GM12878 (cell line): ENCODE measurements at regions not wholly inside any gene's neighbourhood (a gene's known extent, or its start where the extent isn't known, plus 50 kb on each side); places are given as distances from the start of the nearest gene placed in this dataset.

ENCODE experiments used
- ATAC-seq: fragments of 200-7000 bp; cut with Tn5 transposase; 3 replicates; pipeline ENCODE4 v1.9.1; 2020; ENCODE audit warnings: mild to moderate bottlenecking, moderate library complexity
- BruUV-seq: library from RNA; stranded (reverse); fragments of 400-500 nt; replicated peaks from 2 replicates; lab custom pipeline; 2021; lab: Mats Ljungman, UMichigan
- CTCF ChIA-PET: fragments of 300-600 bp; sonication (Branson Sonifier 250); formaldehyde crosslinking; extraction: SDS; loops from one replicate; lab custom pipeline; 2021; ENCODE audit warnings: inconsistent platforms; lab: Yijun Ruan, JAX
- POLR2A ChIA-PET: fragments of 350-600 bp; formaldehyde crosslinking; extraction: SDS; loops from one replicate; lab custom pipeline; 2021; ENCODE audit warnings: inconsistent platforms; lab: Charles Lee
- RAD21 ChIA-PET: fragments of 300-600 bp; sonication (Branson Sonifier 250); formaldehyde crosslinking; loops from one replicate; lab custom pipeline; 2023; ENCODE audit warnings: antibody characterized with exemption; ENCODE audit not compliant: unreplicated experiment; lab: Charles Lee
- SMC1A ChIA-PET: fragments of 300-600 bp; sonication (Branson Sonifier 250); formaldehyde crosslinking; loops from one replicate; lab custom pipeline; 2023; ENCODE audit not compliant: unreplicated experiment, uncharacterized antibody; lab: Charles Lee
- DNase-seq: peaks from one replicate; pipeline ENCODE4 v3.0.0-alpha.2; 2011; ENCODE audit warnings: low read depth, low spot score
- FAIRE-seq: peaks from 3 replicates; lab custom pipeline; 2011; peaks lifted over from hg19 to GRCh38; lab: Jason Lieb, UNC
- H2AFZ ChIP-seq: 2 replicates; pipeline ENCODE4 v1.6.0; 2011; ENCODE audit warnings: low read depth, low read length, control low read depth; ENCODE audit not compliant: control insufficient read depth
- H3K27ac ChIP-seq: 2 replicates; pipeline ENCODE4 v1.5.1; 2011; ENCODE audit warnings: control low read depth; ENCODE audit not compliant: control insufficient read depth, insufficient read depth
- H3K27me3 ChIP-seq, 2 experiments: replicated peaks in 1 of 2; 2 replicates each; pipeline versions ENCODE4 v1.6.0 to v1.6.1; 2011; ENCODE audit warnings: low read length in 1 of 2; ENCODE audit not compliant: control insufficient read depth in 2 of 2, insufficient read depth in 2 of 2
- H3K36me3 ChIP-seq, 2 experiments: 2 replicates each; pipeline ENCODE4 v1.5.1; 2011; ENCODE audit warnings: low read length in 1 of 2; ENCODE audit not compliant: control insufficient read depth in 2 of 2, insufficient read depth in 2 of 2
- H3K4me1 ChIP-seq: 2 replicates; pipeline ENCODE4 v1.6.1; 2011; ENCODE audit warnings: mild to moderate bottlenecking, low read length, moderate library complexity, mixed read lengths; ENCODE audit not compliant: control insufficient read depth, insufficient read depth
- H3K4me2 ChIP-seq: 2 replicates; pipeline ENCODE4 v1.6.0; 2011; ENCODE audit warnings: control low read depth; ENCODE audit not compliant: control insufficient read depth, insufficient read depth
- H3K4me3 ChIP-seq: fragments of 200-600 bp; sonication (generic); 2 replicates; pipeline ENCODE4 v1.5.1; 2016
- H3K79me2 ChIP-seq: 2 replicates; pipeline ENCODE4 v1.6.0; 2011; ENCODE audit warnings: low read length; ENCODE audit not compliant: control insufficient read depth, insufficient read depth
- H3K9ac ChIP-seq: 2 replicates; pipeline ENCODE4 v1.8.0; 2011; ENCODE audit warnings: low read length, control low read depth, mixed read lengths; ENCODE audit not compliant: control insufficient read depth, insufficient read depth
- H3K9me3 ChIP-seq: replicated peaks from 3 replicates; pipeline ENCODE4 v1.5.1; 2011; ENCODE audit warnings: mild to moderate bottlenecking, low read length; ENCODE audit not compliant: control insufficient read depth, insufficient read depth
- H4K20me1 ChIP-seq: 2 replicates; pipeline ENCODE4 v1.6.0; 2011; ENCODE audit not compliant: control insufficient read depth, insufficient read depth
- ETV6 ChIP-seq, 2 experiments: fragments of 450-650 bp in 1 of 2; IDR thresholded peaks in 1 of 2; conservative IDR thresholded peaks in 1 of 2; 2 replicates each; pipeline ENCODE4 v1.6.1; 2014; ENCODE audit warnings: antibody characterized with exemption in 1 of 2, borderline replicate concordance in 1 of 2, low read depth in 1 of 2, mild to moderate bottlenecking in 1 of 2, moderate library complexity in 1 of 2
- GABPA ChIP-seq: IDR thresholded peaks from 2 replicates; pipeline ENCODE4 v1.6.1; 2014; ENCODE audit warnings: antibody characterized with exemption, low read depth, mild to moderate bottlenecking, inconsistent platforms
- NR2C1 ChIP-seq: fragments of 450-650 bp; IDR thresholded peaks from 2 replicates; pipeline ENCODE4 v1.6.1; 2017; ENCODE audit warnings: antibody characterized with exemption, mild to moderate bottlenecking, moderate library complexity
- SMARCA5 ChIP-seq: fragments of 450-650 bp; IDR thresholded peaks from 2 replicates; pipeline ENCODE4 v1.6.1; 2017; ENCODE audit warnings: mild to moderate bottlenecking
- SPI1 ChIP-seq: IDR thresholded peaks from 2 replicates; pipeline ENCODE4 v1.6.1; 2011; ENCODE audit warnings: low read depth, mild to moderate bottlenecking, low read length, moderate library complexity, borderline replicate concordance; ENCODE audit not compliant: insufficient read depth
- WRNIP1 ChIP-seq: IDR thresholded peaks from 2 replicates; pipeline ENCODE4 v1.6.1; 2011; ENCODE audit warnings: low read depth, low read length, improper control_type of control experiment, borderline replicate concordance
- WGBS: methylation state at CpG from one replicate; pipeline ENCODE4 v1.1.6; 2016; ENCODE audit warnings: low lambda C conversion rate; ENCODE audit not compliant: insufficient replicate concordance, insufficient coverage; ENCODE audit errors: missing lambda C conversion rate; 5-methylcytosine and 5-hydroxymethylcytosine counted together
- in situ Hi-C: fragments of 300-500 bp; cut with MboI; formaldehyde crosslinking; loops from 9 replicates; pipeline ENCODE4 v1.14.3; 2018; ENCODE audit warnings: mixed read lengths
- intact Hi-C: fragments of 100-400 bp; cut with micrococcal nuclease; formaldehyde crosslinking; loops from one replicate; pipeline ENCODE4 v1.14.2; 2022; ENCODE audit not compliant: unreplicated experiment

DNA sequence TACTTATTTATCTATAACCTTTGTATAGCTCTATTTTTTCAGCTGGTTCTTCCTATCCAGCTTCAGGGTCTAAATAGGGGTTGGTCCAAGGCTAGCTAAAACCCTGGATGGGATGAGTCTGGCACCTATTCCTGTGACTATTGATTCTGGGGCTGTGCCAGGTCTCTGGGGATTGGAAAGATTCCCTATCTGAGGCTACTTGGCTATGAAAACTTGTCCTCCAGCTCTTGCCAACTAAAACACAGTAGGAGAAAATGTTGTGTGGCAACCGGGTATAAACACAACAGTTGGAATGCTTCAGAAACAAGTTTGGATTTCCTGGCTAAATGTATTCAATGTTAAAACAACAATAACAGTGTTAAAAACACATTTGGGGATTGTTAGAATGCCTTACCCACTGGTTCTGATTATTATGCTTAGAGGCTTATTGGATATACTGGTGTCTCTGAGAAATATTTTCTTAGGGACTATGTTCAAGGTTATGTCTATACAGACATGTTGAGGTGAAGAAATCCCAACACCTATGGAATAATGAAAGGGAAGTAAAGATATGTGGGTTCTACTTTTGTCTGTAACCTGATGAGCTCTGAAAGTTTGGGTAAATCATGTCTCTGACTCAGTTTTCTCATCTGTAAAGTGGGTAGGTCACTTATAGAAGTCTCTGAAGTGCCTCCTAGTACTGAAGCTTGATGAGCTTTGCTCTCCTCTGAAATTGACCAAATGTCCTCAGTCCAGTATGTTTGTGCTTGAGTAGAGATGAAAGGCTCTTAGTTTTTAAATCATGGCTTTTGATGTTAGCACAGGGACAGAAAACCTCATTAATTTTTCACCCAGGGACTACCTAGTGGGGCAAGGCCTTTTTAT, 460.7 kb downstream of the MTX2 start:
- Histone ChIP-seq H4K20me1 (no peaks in the 10 kb centered on the region), H2AFZ (no peak overlapping the region), H3K4me3 (no peak overlapping the region), H3K9me3 (no peaks in the 10 kb centered on the region), H3K4me2 (no peak overlapping the region), H3K9ac (no peak overlapping the region), H3K4me1 (peaks cover 2% of the 10 kb centered on the region; the same call in 1 of the 2 replicates), H3K36me3 (no peaks in the 10 kb centered on the region), H3K27ac (no peak overlapping the region), H3K27me3 (no peaks in the 10 kb centered on the region), H3K79me2 (no peaks in the 10 kb centered on the region)
- in situ Hi-C loops (no loop called here), intact Hi-C loops (no loop called here)
- ChIA-PET RAD21 (interaction anchor here (0.9 kb wide), 1 partner anchor 84 kb away, joined by 3 read pairs; no protein-coding TSS in a partner anchor), CTCF (no interaction called here), POLR2A (no interaction called here), SMC1A (no interaction called here)
- TF ChIP-seq NR2C1 (no peak), ETV6 (conservative IDR thresholded peaks at IDR 0.05 in 1 of 2, IDR thresholded peaks at IDR 0.05 in 1 of 2; ENCODE audit: borderline replicate concordance in 1 of 2, low read depth in 1 of 2) (no peak), GABPA (no peak)
- ATAC-seq (no peak), DNase-seq (no peak), FAIRE-seq (no peak)
- WGBS: 0% methylated on average over 1 of the region's 1 CpG
- no TSS peak for BruUV-seq

DNA sequence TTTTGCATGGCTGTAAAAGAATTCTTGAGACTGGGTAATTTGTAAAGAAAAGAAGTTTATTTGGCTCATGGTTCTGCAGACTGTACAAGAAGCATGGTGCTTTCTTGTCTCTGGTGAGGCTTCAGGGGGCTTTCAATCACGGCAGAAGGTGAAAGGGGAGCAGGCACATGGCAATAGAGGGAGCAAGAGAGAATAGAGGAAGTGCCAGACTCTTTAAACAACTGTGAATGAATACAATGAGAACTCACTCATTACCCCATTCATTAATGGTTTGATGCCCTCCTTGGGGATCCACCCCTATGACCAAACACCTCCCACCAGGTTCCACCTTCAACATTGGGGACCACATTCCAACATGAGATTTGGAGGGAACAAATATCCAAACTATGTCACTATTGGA, 463.5 kb downstream of the MTX2 start:
- no TSS peak for BruUV-seq
- Histone ChIP-seq H3K4me3 (no peak overlapping the region), H3K36me3 (no peaks in the 10 kb centered on the region), H3K9ac (no peak overlapping the region), H3K27me3 (no peaks in the 10 kb centered on the region), H3K4me2 (no peak overlapping the region)
- WGBS: 6% methylated on average over 1 of the region's 1 CpG
- RAD21 ChIA-PET: no interaction called here
- SMC1A ChIA-PET: no interaction called here
- POLR2A ChIA-PET: no interaction called here
- CTCF ChIA-PET: no interaction called here
- DNase-seq (no peak), ATAC-seq (peak; percentile 17; the same call in 2 of the 3 replicates)
- in situ Hi-C loops: no loop called here
- TF ChIP-seq SMARCA5: no peak
- peak; percentile 65; the same call in 1 of the 2 replicates for TF ChIP-seq SPI1
- no peak for TF ChIP-seq WRNIP1
- TF ChIP-seq, all 136 proteins: peak for 1
- Histone ChIP-seq H3K27ac (no peak overlapping the region), H3K4me1 (peaks cover 2% of the 10 kb centered on the region; the same call in 1 of the 2 replicates), H4K20me1 (no peaks in the 10 kb centered on the region), H3K9me3 (no peaks in the 10 kb centered on the region), H3K79me2 (no peaks in the 10 kb centered on the region), H2AFZ (no peak overlapping the region)
- intact Hi-C loops: no loop called here
- FAIRE-seq: no peak
